H9 (cell line): ENCODE measurements at regions not wholly inside any gene's neighbourhood (a gene's known extent, or its start where the extent isn't known, plus 50 kb on each side); places are given as distances from the start of the nearest gene placed in this dataset.

Experiments
- DNase-seq: peaks from one replicate; pipeline ENCODE4 v3.0.0-alpha.2; 2017
- H2AFZ ChIP-seq: one replicate; pipeline ENCODE4 v1.6.1; 2013; ENCODE audit warnings: mild to moderate bottlenecking, low read length, control low read depth, moderate library complexity
- H2AK5ac ChIP-seq: 2 replicates; pipeline ENCODE4 v1.6.1; 2013; ENCODE audit warnings: low read length, control low read depth, mixed read lengths; ENCODE audit not compliant: insufficient read length
- H2BK120ac ChIP-seq: one replicate; pipeline ENCODE4 v1.6.1; 2013; ENCODE audit warnings: low read depth, mild to moderate bottlenecking, low read length, control low read depth, inconsistent platforms; ENCODE audit not compliant: poor library complexity, severe bottlenecking
- H2BK12ac ChIP-seq: 2 replicates; pipeline ENCODE4 v1.6.1; 2013; ENCODE audit warnings: low read length, control low read depth, mixed read lengths, low read depth; ENCODE audit not compliant: insufficient read length
- H2BK15ac ChIP-seq: 2 replicates; pipeline ENCODE4 v1.6.1; 2013; ENCODE audit warnings: low read depth, low read length, control low read depth
- H2BK20ac ChIP-seq: one replicate; pipeline ENCODE4 v1.6.1; 2013; ENCODE audit warnings: low read depth, mild to moderate bottlenecking, low read length, control low read depth, inconsistent platforms; ENCODE audit not compliant: poor library complexity, severe bottlenecking
- H2BK5ac ChIP-seq: 2 replicates; pipeline ENCODE4 v1.6.1; 2013; ENCODE audit warnings: low read length, control low read depth, mixed read lengths; ENCODE audit not compliant: insufficient read length
- H3K14ac ChIP-seq: 2 replicates; pipeline ENCODE4 v1.6.1; 2013; ENCODE audit warnings: low read length, control low read depth; ENCODE audit not compliant: insufficient read depth
- H3K18ac ChIP-seq: 2 replicates; pipeline ENCODE4 v1.6.1; 2013; ENCODE audit warnings: low read depth, mild to moderate bottlenecking, mixed read lengths, low read length, control low read depth; ENCODE audit not compliant: insufficient read length
- H3K23ac ChIP-seq: 2 replicates; pipeline ENCODE4 v1.6.1; 2013; ENCODE audit warnings: low read length, control low read depth, mixed read lengths, low read depth; ENCODE audit not compliant: insufficient read length
- H3K23me2 ChIP-seq: 2 replicates; pipeline ENCODE4 v1.6.1; 2013; ENCODE audit warnings: low read depth, mild to moderate bottlenecking, mixed read lengths, low read length, control low read depth; ENCODE audit not compliant: insufficient read length, poor library complexity, severe bottlenecking
- H3K27ac ChIP-seq: 2 replicates; pipeline ENCODE4 v1.5.1; 2013; ENCODE audit warnings: low read length, control low read depth, mixed read lengths, low read depth; ENCODE audit not compliant: insufficient read length
- H3K27me3 ChIP-seq: 2 replicates; pipeline ENCODE4 v1.6.1; 2013; ENCODE audit warnings: low read length, control low read depth, inconsistent platforms; ENCODE audit not compliant: insufficient read depth
- H3K4ac ChIP-seq: 2 replicates; pipeline ENCODE4 v1.6.1; 2013; ENCODE audit warnings: low read depth, mild to moderate bottlenecking, control low read depth, inconsistent platforms, low read length, moderate library complexity
- H3K4me1 ChIP-seq: 2 replicates; pipeline ENCODE4 v1.6.1; 2013; ENCODE audit warnings: low read length, control low read depth, inconsistent platforms; ENCODE audit not compliant: insufficient read depth
- H3K4me2 ChIP-seq: 2 replicates; pipeline ENCODE4 v1.6.1; 2013; ENCODE audit warnings: low read length, control low read depth, mixed read lengths; ENCODE audit not compliant: insufficient read length, insufficient read depth
- H3K56ac ChIP-seq: 2 replicates; pipeline ENCODE4 v1.6.1; 2013; ENCODE audit warnings: low read depth, mild to moderate bottlenecking, mixed read lengths, low read length, control low read depth; ENCODE audit not compliant: insufficient read length
- H3K79me1 ChIP-seq: 2 replicates; pipeline ENCODE4 v1.6.1; 2013; ENCODE audit warnings: low read depth, mild to moderate bottlenecking, moderate library complexity, low read length, control low read depth, inconsistent platforms; ENCODE audit not compliant: insufficient read depth, poor library complexity, severe bottlenecking
- H3K79me2 ChIP-seq: 2 replicates; pipeline ENCODE4 v1.6.1; 2013; ENCODE audit warnings: low read length, control low read depth, inconsistent platforms; ENCODE audit not compliant: insufficient read depth
- H3K9ac ChIP-seq: 2 replicates; pipeline ENCODE4 v1.6.1; 2013; ENCODE audit warnings: low read length, control low read depth, mixed read lengths; ENCODE audit not compliant: insufficient read length; ENCODE audit errors: extremely low read depth
- H3K9me3 ChIP-seq: one replicate; pipeline ENCODE4 v1.6.1; 2013; ENCODE audit warnings: low read depth, low read length, inconsistent platforms; ENCODE audit not compliant: control insufficient read depth
- H3T11ph ChIP-seq: one replicate; pipeline ENCODE4 v1.6.1; 2013; ENCODE audit warnings: mild to moderate bottlenecking, low read length, control low read depth, inconsistent platforms
- H4K20me1 ChIP-seq: one replicate; pipeline ENCODE4 v1.6.1; 2013; ENCODE audit not compliant: control insufficient read depth, insufficient read length, insufficient read depth
- H4K5ac ChIP-seq: 2 replicates; pipeline ENCODE4 v1.6.1; 2013; ENCODE audit warnings: low read depth, mild to moderate bottlenecking, mixed read lengths, low read length, control low read depth; ENCODE audit not compliant: insufficient read length
- H4K8ac ChIP-seq: replicated peaks from 2 replicates; pipeline ENCODE4 v1.6.1; 2013; ENCODE audit warnings: low read length, control low read depth, mixed read lengths, low read depth; ENCODE audit not compliant: insufficient read length
- H4K91ac ChIP-seq: 2 replicates; pipeline ENCODE4 v1.6.1; 2013; ENCODE audit warnings: low read depth, mild to moderate bottlenecking, moderate library complexity, mixed read lengths, low read length, control low read depth; ENCODE audit not compliant: insufficient read length
- H3K27ac Mint-ChIP-seq, 3 experiments: 2 replicates in 2 of 3; 3 replicates in 1 of 3; pipeline ENCODE4 v1.8.0; 2020 to 2021; ENCODE audit warnings: mixed read lengths in 3 of 3, mild to moderate bottlenecking in 1 of 3, moderate library complexity in 1 of 3
- H3K27me3 Mint-ChIP-seq: 2 replicates; pipeline ENCODE4 v1.8.0; 2021; ENCODE audit warnings: low read depth, mild to moderate bottlenecking, moderate library complexity, mixed read lengths
- H3K36me3 Mint-ChIP-seq, 3 experiments: 2 replicates in 2 of 3; 3 replicates in 1 of 3; pipeline ENCODE4 v1.8.0; 2020 to 2021; ENCODE audit warnings: low read depth in 3 of 3, mixed read lengths in 3 of 3; ENCODE audit not compliant: insufficient read depth in 1 of 3
- H3K4me1 Mint-ChIP-seq, 2 experiments: 2 replicates each; pipeline ENCODE4 v1.8.0; 2020; ENCODE audit warnings: mixed read lengths in 2 of 2
- H3K4me3 Mint-ChIP-seq, 2 experiments: 2 replicates in 1 of 2; 3 replicates in 1 of 2; pipeline ENCODE4 v1.8.0; 2020 to 2021; ENCODE audit warnings: mild to moderate bottlenecking in 2 of 2, mixed read lengths in 2 of 2, moderate library complexity in 1 of 2
- H3K9me3 Mint-ChIP-seq, 2 experiments: 2 replicates in 1 of 2; 3 replicates in 1 of 2; pipeline ENCODE4 v1.8.0; 2020; ENCODE audit warnings: mild to moderate bottlenecking in 2 of 2, mixed read lengths in 2 of 2, moderate library complexity in 1 of 2
- WGBS: extraction: QIAGEN DNeasy Blood & Tissue Kit; methylation state at CpG from one replicate; pipeline ENCODE4 v1.1.7; 2013; ENCODE audit warnings: missing lambda C conversion rate, low lambda C conversion rate, mixed read lengths; ENCODE audit not compliant: insufficient read length; ENCODE audit errors: extremely low coverage; 5-methylcytosine and 5-hydroxymethylcytosine counted together
- TF ChIP-seq, protein P1 (sequence below): fragments of 200-600 bp; sonication (generic); conservative IDR thresholded peaks from 3 replicates; pipeline ENCODE4 v1.8.0; 2021; ENCODE audit warnings: antibody characterized with exemption, mild to moderate bottlenecking

DNA sequence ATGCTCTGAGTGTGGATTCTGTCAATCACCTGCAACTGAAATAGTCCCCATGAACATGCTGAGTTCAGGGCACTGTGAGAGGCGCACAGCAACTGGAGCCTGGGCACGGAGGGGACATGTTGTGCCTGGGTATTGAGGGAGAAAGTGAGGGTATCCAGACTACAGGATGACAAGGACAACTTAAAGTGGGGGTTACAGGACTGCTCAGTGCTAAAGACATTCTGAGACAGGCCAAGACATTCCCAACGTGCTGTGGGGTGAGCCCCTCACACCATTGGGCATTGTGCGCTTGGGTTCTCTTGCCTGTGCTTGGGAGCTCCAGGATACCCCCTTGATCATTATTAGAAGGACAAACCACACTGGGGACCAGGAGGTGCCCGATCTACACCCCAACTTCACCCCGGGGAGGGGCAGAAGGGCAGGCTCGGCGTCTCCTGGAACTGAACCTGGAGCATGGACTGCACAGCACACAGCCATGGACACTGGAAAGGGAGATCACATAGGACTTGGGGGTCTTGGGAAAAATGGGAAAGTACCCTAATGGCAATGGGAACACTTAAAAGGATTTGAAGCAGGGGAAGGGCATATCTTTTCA lies 72.5 kb upstream of the HDAC4 start:
- Histone ChIP-seq H3K23ac (no peak overlapping the region), H3T11ph (no peak overlapping the region), H3K23me2 (no peaks in the 10 kb centered on the region), H3K27me3 (no peaks in the 10 kb centered on the region), H3K9me3 (no peaks in the 10 kb centered on the region), H2BK20ac (no peak overlapping the region), H2BK15ac (no peak overlapping the region), H3K4me1 (no peaks in the 10 kb centered on the region), H3K4ac (no peak overlapping the region), H3K9ac (no peak overlapping the region), H4K91ac (no peak overlapping the region), H3K56ac (no peak overlapping the region), H2BK120ac (no peak overlapping the region), H2BK12ac (no peak overlapping the region), H3K18ac (no peak overlapping the region), H3K79me2 (no peaks in the 10 kb centered on the region), H3K4me2 (no peak overlapping the region), H4K20me1 (no peaks in the 10 kb centered on the region), H3K79me1 (no peaks in the 10 kb centered on the region), H4K8ac (no peak overlapping the region), H4K5ac (no peak overlapping the region), H2AK5ac (no peak overlapping the region), H3K14ac (no peak overlapping the region), H2AFZ (no peak overlapping the region), H3K27ac (no peak overlapping the region), H2BK5ac (no peak overlapping the region)
- Mint-ChIP-seq H3K4me1 (peaks cover 0 to 4% of the 10 kb centered on the region in 2 experiments; a peak in 2 of 4 replicates), H3K9me3 (peaks cover 11 to 12% of the 10 kb centered on the region in 2 experiments; a peak in 4 of 5 replicates), H3K4me3 (no peak overlapping the region), H3K27me3 (peaks cover 13% of the 10 kb centered on the region), H3K27ac (no peak overlapping the region), H3K36me3 (peaks cover 0 to 3% (median 2%) of the 10 kb centered on the region in 3 experiments; a peak in 3 of 7 replicates)
- no peak for DNase-seq
- TF ChIP-seq, protein P1, sequence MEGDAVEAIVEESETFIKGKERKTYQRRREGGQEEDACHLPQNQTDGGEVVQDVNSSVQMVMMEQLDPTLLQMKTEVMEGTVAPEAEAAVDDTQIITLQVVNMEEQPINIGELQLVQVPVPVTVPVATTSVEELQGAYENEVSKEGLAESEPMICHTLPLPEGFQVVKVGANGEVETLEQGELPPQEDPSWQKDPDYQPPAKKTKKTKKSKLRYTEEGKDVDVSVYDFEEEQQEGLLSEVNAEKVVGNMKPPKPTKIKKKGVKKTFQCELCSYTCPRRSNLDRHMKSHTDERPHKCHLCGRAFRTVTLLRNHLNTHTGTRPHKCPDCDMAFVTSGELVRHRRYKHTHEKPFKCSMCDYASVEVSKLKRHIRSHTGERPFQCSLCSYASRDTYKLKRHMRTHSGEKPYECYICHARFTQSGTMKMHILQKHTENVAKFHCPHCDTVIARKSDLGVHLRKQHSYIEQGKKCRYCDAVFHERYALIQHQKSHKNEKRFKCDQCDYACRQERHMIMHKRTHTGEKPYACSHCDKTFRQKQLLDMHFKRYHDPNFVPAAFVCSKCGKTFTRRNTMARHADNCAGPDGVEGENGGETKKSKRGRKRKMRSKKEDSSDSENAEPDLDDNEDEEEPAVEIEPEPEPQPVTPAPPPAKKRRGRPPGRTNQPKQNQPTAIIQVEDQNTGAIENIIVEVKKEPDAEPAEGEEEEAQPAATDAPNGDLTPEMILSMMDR, result no peak
- no CpG with 5 or more reads among the region's 8 CpGs for WGBS
